ENCODE measurements at regions not wholly inside any gene's neighbourhood (a gene's known extent, or its start where the extent isn't known, plus 50 kb on each side); places are given as distances from the start of the nearest gene placed in this dataset. TPM values are rescaled to one million over a fixed set of nuclear protein-coding genes. Genes with fewer than 3 reads are reported as not detected.

DNA sequence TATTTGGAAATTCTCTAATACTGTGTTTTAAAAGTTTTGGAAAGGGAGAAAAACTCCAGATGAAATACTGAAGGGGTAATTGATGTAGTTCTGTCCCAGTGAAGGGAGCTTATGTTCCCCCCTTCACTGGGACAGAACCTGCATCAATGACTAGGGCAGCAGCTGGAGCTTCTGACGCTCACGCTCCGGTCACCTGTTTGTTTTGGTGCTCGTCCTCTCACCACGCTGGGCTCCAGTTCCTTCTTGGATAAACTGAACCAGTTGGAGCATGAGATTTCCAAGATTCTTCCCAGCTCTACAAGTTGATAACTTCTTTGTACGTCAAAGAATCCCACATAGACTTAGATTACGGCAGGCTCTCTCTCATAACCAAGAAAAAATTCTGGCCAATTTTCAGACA is 51.4 kb upstream of the HNRNPU start:
- Histone ChIP-seq H2AK5ac (ENCODE audit: low read length) (no peak overlapping the region), H3K4me3 (ENCODE audit: low read length) (no peak overlapping the region), H3K4ac (ENCODE audit: low read depth, low read length) (no peak overlapping the region), H3K56ac (ENCODE audit: low read length) (no peak overlapping the region), H3K4me2 (ENCODE audit: low read length) (no peak overlapping the region), H3K79me1 (ENCODE audit: low read length) (no peaks in the 10 kb centered on the region), H3K27me3 (ENCODE audit: insufficient read depth, low read length, poor library complexity) (peaks cover 4% of the 10 kb centered on the region), H4K5ac (ENCODE audit: low read length) (no peak overlapping the region), H2BK120ac (ENCODE audit: low read depth, low read length) (no peak overlapping the region), H4K8ac (ENCODE audit: low read depth, low read length) (no peak overlapping the region), H3K27ac (ENCODE audit: low read depth, low read length) (no peak overlapping the region), H3K23ac (ENCODE audit: low read length) (no peak overlapping the region), H2BK5ac (ENCODE audit: low read length) (no peak overlapping the region), H3K9ac (ENCODE audit: low read length) (no peak overlapping the region), H3K4me1 (ENCODE audit: control insufficient read depth, low read depth, low read length) (peaks cover 2% of the 10 kb centered on the region), H3K18ac (ENCODE audit: low read length) (no peak overlapping the region), H3K79me2 (ENCODE audit: control insufficient read depth, insufficient read depth, low read length) (no peaks in the 10 kb centered on the region), H3K36me3 (ENCODE audit: control insufficient read depth, insufficient read depth, low read length) (no peaks in the 10 kb centered on the region), H2BK15ac (replicated peaks; ENCODE audit: low read depth) (no peak overlapping the region)
- WGBS (ENCODE audit: extremely low coverage, insufficient coverage, low lambda C conversion rate): no CpG with 5 or more reads among the region's 7 CpGs
- DNase-seq: no peak

GRCh38 chr1:244914761-244915160 is 50.4 kb upstream of the HNRNPU start:
- WGBS (ENCODE audit: extremely low coverage, insufficient coverage, low lambda C conversion rate): no CpG with 5 or more reads among the region's 4 CpGs
- Histone ChIP-seq H3K79me1 (ENCODE audit: low read length) (no peaks in the 10 kb centered on the region), H4K5ac (ENCODE audit: low read length) (no peak overlapping the region), H3K79me2 (ENCODE audit: control insufficient read depth, insufficient read depth, low read length) (no peaks in the 10 kb centered on the region), H2BK120ac (ENCODE audit: low read depth, low read length) (no peak overlapping the region), H4K8ac (ENCODE audit: low read depth, low read length) (no peak overlapping the region), H3K36me3 (ENCODE audit: control insufficient read depth, insufficient read depth, low read length) (no peaks in the 10 kb centered on the region), H3K4me2 (ENCODE audit: low read length) (no peak overlapping the region), H3K18ac (ENCODE audit: low read length) (no peak overlapping the region), H2AK5ac (ENCODE audit: low read length) (no peak overlapping the region), H3K23ac (ENCODE audit: low read length) (no peak overlapping the region), H3K4me3 (ENCODE audit: low read length) (no peak overlapping the region), H3K27ac (ENCODE audit: low read depth, low read length) (no peak overlapping the region), H3K4me1 (ENCODE audit: control insufficient read depth, low read depth, low read length) (peaks cover 2% of the 10 kb centered on the region), H3K4ac (ENCODE audit: low read depth, low read length) (no peak overlapping the region), H3K9ac (ENCODE audit: low read length) (no peak overlapping the region), H3K27me3 (ENCODE audit: insufficient read depth, low read length, poor library complexity) (peaks cover 4% of the 10 kb centered on the region), H2BK15ac (replicated peaks; ENCODE audit: low read depth) (no peak overlapping the region), H3K56ac (ENCODE audit: low read length) (no peak overlapping the region), H2BK5ac (ENCODE audit: low read length) (no peak overlapping the region)
- DNase-seq: no peak

Small RNA genes in the stretch of these regions (small RNA-seq; reads per million reads assigned to genes)
- not detected for gene RNU6-1089P (ENCODE audit: insufficient read depth)
- gene RNU6-947P (ENCODE audit: insufficient read depth): not detected
- gene RNU6-999P (ENCODE audit: insufficient read depth): not detected

Data from mesendoderm (in vitro differentiated cells).